ENCODE measurements at regions not wholly inside any gene's neighbourhood (a gene's known extent, or its start where the extent isn't known, plus 50 kb on each side); places are given as distances from the start of the nearest gene placed in this dataset.
"Not testable (repeated sequence)": the region's sequence is repeated elsewhere in the genome, so short reads cannot be mapped to it uniquely, and the experiment has no call there.

DNA sequence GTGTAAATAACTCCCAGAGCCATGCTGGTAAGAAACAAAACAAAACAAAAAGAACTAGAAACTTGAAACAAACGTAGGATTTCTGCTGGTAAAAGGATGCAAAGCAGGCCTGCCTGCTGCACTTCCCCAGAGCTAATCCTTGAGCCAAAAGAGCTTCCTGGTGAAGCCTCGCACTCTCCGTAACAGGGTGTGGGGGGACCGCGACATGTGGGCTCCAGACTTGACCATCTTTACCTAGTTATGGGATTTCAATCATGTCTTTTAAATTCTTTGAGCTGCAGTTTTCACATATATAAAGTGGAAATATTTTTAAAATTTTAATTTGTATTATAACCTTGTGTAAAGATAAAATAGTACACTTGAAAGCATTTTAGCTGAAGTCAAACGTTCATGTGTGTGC, 92.5 kb downstream of the POTEG start:
- H3K4me3 ChIP-seq (ENCODE audit: insufficient read depth, low read depth, low read length, poor library complexity, severe bottlenecking); H3K27me3 ChIP-seq (replicated peaks; ENCODE audit: control insufficient read depth, insufficient read depth, low read length, poor library complexity, severe bottlenecking); DNase-seq; H3K9me3 ChIP-seq (ENCODE audit: control insufficient read depth, low read length); H3K4me1 ChIP-seq (ENCODE audit: control insufficient read depth, insufficient read depth, low read length, poor library complexity, severe bottlenecking); H3K27ac ChIP-seq (ENCODE audit: insufficient read depth, low read length, poor library complexity, severe bottlenecking); H3K36me3 ChIP-seq (ENCODE audit: control insufficient read depth, insufficient read depth, low read length): not testable (repeated sequence)

DNA sequence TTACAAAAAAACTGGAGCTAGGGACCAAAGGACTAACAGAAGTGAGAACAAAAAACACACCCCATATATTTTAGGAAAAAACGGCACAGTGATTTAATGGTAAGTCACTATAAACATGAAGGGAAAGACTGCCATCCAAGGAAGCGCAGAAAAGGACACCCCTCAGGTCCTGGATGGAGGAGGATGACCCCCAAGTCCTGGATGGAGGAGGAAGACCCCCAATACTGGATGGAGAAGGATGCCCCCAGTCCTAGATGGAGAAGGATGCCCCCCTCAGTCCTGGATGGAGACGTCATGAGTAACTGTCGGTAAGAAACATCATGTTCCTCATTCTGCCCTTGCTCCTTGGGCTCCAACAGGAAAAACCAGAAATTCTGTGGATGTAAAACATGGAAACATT, 89.9 kb downstream of the POTEG start:
- not testable (repeated sequence) for H3K9me3 ChIP-seq (ENCODE audit: control insufficient read depth, low read length); H3K27me3 ChIP-seq (replicated peaks; ENCODE audit: control insufficient read depth, insufficient read depth, low read length, poor library complexity, severe bottlenecking); H3K4me1 ChIP-seq (ENCODE audit: control insufficient read depth, insufficient read depth, low read length, poor library complexity, severe bottlenecking); H3K4me3 ChIP-seq (ENCODE audit: insufficient read depth, low read depth, low read length, poor library complexity, severe bottlenecking); H3K36me3 ChIP-seq (ENCODE audit: control insufficient read depth, insufficient read depth, low read length); DNase-seq; H3K27ac ChIP-seq (ENCODE audit: insufficient read depth, low read length, poor library complexity, severe bottlenecking)

DNA sequence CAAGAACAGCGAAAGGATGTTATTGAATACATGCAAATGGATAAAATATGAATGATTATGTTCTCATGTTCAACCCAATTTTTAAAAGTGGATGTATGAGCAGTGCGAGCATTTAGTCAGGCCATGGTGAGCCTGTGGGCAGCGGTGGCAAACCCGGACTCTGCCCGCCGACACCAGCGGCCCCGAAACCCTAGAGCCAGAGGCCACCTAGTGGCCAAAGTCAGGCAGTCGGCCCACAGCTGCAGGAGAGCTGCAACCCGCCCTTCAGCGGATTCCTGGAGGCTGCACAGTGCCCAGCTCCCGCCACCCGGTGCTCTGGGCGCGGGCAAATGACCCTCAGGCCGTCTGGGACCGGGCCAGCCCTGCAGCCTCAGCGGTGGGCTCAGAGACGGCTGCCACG, 89.5 kb downstream of the POTEG start:
- not testable (repeated sequence) for H3K36me3 ChIP-seq (ENCODE audit: control insufficient read depth, insufficient read depth, low read length)

DNA sequence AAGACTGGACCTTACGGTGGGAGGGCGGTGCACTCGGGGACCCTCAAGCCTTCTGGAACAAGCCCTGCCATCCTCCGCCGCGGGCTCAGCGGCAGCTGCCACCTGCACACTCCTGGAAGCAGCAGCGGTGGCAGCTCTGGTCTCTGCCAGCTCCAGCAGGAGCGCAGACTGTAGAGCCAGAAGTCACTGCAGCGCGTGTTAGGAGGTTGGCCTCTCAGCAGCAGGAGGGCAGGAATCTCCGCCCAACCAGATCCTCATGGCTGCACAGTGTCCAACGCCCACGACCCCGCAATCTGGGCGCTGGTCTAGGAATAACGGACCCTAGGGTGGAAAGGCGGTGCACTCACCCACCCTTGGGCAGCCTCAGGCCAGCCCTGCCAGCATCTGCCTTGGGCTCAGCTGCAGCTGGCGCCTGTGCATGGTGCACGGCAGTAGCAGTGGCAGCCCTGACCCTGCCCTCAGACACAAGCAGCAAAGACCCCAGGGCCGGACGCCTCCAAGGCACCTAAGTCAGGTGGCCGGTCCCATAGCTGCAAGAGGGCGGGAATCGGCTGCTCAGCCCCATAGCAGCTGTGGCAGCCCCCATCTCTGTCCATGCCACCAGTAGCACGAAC, 88.7 kb downstream of the POTEG start:
- H3K27me3 ChIP-seq (replicated peaks; ENCODE audit: control insufficient read depth, insufficient read depth, low read length, poor library complexity, severe bottlenecking); H3K36me3 ChIP-seq (ENCODE audit: control insufficient read depth, insufficient read depth, low read length); H3K27ac ChIP-seq (ENCODE audit: insufficient read depth, low read length, poor library complexity, severe bottlenecking); H3K4me1 ChIP-seq (ENCODE audit: control insufficient read depth, insufficient read depth, low read length, poor library complexity, severe bottlenecking); H3K9me3 ChIP-seq (ENCODE audit: control insufficient read depth, low read length); H3K4me3 ChIP-seq (ENCODE audit: insufficient read depth, low read depth, low read length, poor library complexity, severe bottlenecking); DNase-seq: not testable (repeated sequence)

More for the DNA sequence above, 89.5 kb downstream of the POTEG start:
- not testable (repeated sequence) for H3K4me1 ChIP-seq (ENCODE audit: control insufficient read depth, insufficient read depth, low read length, poor library complexity, severe bottlenecking); H3K9me3 ChIP-seq (ENCODE audit: control insufficient read depth, low read length); H3K27me3 ChIP-seq (replicated peaks; ENCODE audit: control insufficient read depth, insufficient read depth, low read length, poor library complexity, severe bottlenecking); H3K27ac ChIP-seq (ENCODE audit: insufficient read depth, low read length, poor library complexity, severe bottlenecking); H3K4me3 ChIP-seq (ENCODE audit: insufficient read depth, low read depth, low read length, poor library complexity, severe bottlenecking); DNase-seq

DNA sequence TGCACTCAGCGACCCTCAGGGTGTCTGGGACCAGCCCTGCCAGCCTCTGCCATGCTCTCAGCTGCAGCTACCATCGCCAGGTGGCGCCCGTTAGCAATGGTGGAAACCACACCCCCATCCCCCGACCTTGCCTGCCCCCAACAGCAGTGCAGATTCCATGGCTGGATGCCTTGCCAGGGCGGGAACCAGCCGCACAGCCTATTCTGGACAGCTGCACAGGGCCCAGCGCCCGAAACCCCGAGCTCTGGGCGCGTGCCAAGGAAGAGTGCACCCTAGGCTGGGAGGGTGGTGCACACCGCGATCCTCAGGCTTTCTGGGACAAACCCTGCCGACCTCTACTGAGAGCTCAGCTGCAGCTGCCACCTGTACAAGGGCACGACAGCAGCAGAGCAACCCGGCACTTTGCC, 88.1 kb downstream of the POTEG start:
- not testable (repeated sequence) for H3K27ac ChIP-seq (ENCODE audit: insufficient read depth, low read length, poor library complexity, severe bottlenecking); DNase-seq; H3K4me3 ChIP-seq (ENCODE audit: insufficient read depth, low read depth, low read length, poor library complexity, severe bottlenecking); H3K9me3 ChIP-seq (ENCODE audit: control insufficient read depth, low read length); H3K4me1 ChIP-seq (ENCODE audit: control insufficient read depth, insufficient read depth, low read length, poor library complexity, severe bottlenecking); H3K36me3 ChIP-seq (ENCODE audit: control insufficient read depth, insufficient read depth, low read length); H3K27me3 ChIP-seq (replicated peaks; ENCODE audit: control insufficient read depth, insufficient read depth, low read length, poor library complexity, severe bottlenecking)

DNA sequence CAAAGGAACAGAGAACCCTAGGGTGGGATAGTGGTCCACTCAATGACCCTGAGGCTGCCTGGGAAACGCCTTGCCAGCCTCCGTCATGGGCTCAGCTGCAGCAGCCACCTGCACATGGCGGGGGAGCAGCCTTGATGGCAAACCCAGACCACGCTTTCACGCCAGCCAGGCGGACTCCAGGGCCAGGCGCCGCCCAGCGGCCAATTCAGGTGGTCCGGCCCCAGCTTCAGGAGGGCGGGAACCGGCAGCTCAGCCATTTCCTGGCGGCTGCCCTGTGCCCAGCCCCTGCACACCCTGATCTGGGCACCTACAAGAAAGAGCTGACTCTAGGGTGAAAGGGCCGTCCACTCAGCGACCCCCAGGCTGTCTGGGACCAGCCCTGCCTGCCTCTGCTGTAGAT, 87.5 kb downstream of the POTEG start:
- not testable (repeated sequence) for H3K27ac ChIP-seq (ENCODE audit: insufficient read depth, low read length, poor library complexity, severe bottlenecking); H3K9me3 ChIP-seq (ENCODE audit: control insufficient read depth, low read length); DNase-seq

DNA sequence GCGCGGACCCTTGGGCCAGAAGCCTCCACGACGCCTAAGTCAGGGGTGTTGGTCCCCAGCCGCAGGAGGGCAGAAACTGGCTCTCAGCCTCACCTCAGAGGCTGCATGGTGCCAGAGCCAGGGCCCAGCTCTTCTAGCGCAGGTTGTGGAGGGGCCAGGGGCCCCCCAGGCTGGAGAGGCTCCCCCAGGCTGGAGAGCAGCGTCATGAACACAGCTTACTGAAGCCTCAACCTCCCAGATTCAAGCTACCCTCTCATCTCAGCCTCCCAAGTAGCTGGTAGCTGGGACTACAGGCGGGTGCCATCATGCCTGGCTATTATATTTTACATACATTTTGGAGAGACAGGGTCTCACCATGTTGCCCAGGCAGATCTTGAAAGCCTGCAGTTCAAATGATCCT, 87.0 kb downstream of the POTEG start:
- H3K4me1 ChIP-seq (ENCODE audit: control insufficient read depth, insufficient read depth, low read length, poor library complexity, severe bottlenecking); DNase-seq; H3K4me3 ChIP-seq (ENCODE audit: insufficient read depth, low read depth, low read length, poor library complexity, severe bottlenecking); H3K27me3 ChIP-seq (replicated peaks; ENCODE audit: control insufficient read depth, insufficient read depth, low read length, poor library complexity, severe bottlenecking); H3K27ac ChIP-seq (ENCODE audit: insufficient read depth, low read length, poor library complexity, severe bottlenecking); H3K9me3 ChIP-seq (ENCODE audit: control insufficient read depth, low read length); H3K36me3 ChIP-seq (ENCODE audit: control insufficient read depth, insufficient read depth, low read length): not testable (repeated sequence)

More for the DNA sequence above, 87.5 kb downstream of the POTEG start:
- H3K27me3 ChIP-seq (replicated peaks; ENCODE audit: control insufficient read depth, insufficient read depth, low read length, poor library complexity, severe bottlenecking); H3K4me1 ChIP-seq (ENCODE audit: control insufficient read depth, insufficient read depth, low read length, poor library complexity, severe bottlenecking); H3K4me3 ChIP-seq (ENCODE audit: insufficient read depth, low read depth, low read length, poor library complexity, severe bottlenecking); H3K36me3 ChIP-seq (ENCODE audit: control insufficient read depth, insufficient read depth, low read length): not testable (repeated sequence)
